M059J (cell line): ENCODE measurements at regions not wholly inside any gene's neighbourhood (a gene's known extent, or its start where the extent isn't known, plus 50 kb on each side); places are given as distances from the start of the nearest gene placed in this dataset.

Source experiments
- DNase-seq: peaks from one replicate; pipeline ENCODE4 v3.0.0-alpha.2; 2012; ENCODE audit warnings: low read depth

DNA sequence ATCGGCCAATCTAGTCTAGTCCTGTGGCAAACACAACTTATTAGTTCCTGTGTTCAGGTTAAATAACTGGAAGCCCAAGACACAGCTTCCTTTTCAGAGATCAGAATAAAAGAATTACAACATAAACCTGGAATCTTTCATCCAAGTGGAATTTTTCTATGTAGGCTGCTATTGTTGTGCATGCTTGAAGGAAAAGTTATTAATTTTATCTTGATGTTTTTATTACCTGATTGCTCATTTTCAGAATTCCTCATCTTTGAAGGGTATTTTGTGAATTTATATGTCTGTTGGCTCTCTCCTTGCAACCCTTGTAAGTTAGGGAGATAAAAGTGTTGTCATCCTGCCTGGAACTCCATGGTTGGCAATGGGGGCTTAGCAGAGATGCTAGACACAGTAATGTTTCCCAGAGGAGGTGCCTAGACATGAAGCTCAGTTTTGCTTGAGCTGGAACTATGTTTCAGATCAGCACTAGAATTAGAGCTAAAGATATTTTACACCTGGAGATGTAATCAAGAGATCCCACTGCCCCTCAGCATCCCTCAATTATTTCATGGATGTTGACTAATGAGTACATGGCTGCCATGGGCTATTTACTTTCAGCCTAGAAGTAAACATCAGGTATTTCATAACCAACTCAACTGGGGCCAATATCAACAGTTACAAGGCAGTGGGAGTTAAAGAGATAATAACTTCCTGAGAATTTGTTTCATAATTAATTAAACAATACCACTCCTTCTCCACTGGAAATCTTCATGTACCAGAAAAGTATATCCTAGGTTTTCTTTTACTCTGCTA is 367.0 kb upstream of the MARCKS start:
- no peak for DNase-seq

DNA sequence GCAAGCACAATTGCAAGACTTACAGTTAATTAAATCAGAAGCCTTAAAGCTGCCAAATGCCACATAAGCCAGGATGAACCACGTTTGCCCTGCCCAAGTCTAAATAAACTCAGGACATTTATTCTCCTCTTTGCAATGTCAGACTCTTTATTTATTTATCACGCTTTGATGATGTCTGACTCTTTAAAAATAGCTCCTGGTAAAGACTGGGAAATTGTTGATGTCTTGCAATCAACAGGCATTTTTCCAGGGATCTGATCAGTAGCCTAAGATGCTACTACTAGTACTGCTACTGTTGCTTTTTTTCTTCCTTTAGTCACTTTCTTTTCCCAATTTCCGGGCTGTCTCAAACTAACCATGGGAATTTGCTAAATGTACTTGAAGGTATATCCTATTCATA is 365.8 kb upstream of the MARCKS start:
- DNase-seq: peak; percentile 35

DNA sequence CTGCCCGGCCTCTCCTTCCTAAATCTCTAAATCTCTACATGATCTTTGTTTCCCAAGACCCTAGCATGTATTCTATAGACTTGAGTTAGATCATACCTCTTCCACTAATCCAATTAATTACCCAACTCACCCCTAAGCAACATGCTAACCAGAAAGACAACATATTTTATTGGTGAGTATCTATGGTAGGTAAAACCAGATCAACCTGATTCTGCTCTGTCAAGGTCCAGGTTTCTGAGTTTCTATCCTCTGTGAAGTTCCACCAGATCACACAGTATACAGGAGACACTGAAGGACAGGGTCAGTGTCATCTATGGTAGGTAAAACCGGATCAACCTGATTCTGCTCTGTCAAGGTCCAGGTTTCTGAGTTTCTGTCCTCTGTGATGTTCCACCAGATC is 363.2 kb upstream of the MARCKS start:
- no peak for DNase-seq

DNA sequence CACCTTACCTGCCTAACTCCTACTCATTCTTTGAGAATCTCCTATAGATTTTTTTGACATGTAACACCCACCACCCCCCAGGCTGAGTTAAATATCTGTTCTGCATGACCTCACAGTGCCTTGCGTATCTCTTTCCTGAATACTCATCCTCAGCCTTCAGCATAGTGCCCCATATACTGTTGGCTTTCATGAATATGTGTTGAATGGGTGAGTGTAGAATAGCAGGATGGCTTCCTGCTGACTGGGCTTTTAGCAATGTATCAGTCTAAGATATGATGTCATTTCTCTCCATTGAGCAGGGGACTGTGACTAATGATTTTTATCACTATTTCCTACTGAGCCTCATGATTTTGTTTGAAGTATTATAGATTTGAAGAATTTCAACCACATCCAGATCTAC is 361.6 kb upstream of the MARCKS start:
- DNase-seq: peak; percentile 77

DNA sequence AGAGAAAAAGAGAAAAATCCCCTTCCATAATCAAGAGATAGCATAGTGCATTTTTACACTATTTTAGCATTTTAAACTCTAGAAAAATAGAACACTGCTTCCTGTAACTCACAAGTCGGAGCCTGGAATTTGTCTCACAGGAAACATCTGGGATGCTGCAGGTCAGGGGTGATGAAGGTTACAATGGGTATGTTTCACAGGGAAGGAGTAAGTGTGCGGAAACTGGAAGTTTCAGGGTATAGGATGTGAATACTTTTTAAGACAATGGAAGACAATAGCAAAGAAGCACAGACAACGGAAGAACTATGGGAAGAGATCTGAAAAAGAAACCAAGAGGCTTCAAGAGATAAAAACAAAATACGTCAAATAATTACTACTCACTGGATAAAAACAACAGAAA is 361.0 kb upstream of the MARCKS start:
- DNase-seq: no peak

DNA sequence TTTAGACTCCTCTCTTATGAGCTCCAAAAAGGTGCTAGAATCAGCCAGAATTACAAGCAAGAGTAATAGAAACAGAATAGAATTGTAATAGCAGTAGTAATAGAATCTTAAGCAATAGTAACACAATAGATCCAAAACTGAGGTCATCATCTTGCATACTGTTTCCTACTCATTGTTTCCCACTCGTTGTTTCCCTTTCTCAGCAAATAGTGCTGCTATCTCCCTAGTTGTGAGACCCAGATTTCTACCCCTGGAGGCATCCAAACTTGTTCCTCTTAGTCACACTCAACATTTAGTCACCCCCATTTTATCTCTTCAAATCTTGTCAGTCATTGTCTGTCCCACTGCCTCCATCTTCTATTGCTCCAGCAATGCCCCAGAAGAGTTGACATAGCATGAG is 356.9 kb upstream of the MARCKS start:
- DNase-seq: peak; percentile 58

DNA sequence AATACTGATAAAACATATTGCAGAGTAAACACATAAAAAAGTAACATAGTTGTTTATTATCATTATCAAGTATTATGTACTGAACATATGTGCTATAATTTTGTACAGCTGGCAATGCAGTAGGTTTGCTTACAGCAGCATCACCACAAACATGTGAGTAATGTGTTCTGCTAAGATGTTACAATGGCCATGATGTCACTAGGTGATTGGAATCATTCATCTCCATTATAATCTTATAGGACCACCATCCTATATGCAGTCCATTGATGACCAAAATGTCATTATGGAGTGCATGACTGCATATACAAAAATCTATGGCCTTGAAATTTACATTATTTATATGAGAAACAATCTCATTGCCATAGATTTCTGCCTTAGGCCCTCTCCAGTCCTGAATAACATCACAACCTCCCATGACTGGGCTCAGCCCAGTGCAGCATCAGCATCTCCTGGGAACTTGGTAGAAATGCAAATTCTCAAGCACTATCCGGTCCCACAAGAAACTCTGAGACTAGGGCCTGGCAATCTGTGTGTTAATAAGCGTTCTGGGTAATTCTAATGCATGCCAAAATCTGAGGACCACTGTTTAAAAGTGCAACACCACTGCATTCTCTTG is 352.0 kb upstream of the MARCKS start:
- no peak for DNase-seq

DNA sequence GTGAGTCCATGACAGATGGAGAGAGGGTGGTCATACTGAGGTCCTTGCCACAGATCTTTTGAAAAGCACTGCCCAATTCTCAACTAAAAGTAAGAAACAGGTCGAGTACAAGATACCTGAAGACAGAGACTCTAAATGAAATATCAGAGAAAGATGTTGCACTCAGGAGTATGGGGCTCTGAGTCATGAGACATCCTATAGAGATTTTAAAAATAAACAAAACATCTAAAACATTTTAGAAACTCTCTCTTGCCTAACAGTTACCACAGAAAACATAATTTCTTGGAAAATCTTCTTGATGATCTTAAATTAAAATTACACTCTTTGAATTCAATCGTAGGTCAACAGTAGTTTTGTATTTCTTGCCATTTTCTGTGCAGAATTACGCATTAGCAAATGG is 348.9 kb upstream of the MARCKS start:
- no peak for DNase-seq

DNA sequence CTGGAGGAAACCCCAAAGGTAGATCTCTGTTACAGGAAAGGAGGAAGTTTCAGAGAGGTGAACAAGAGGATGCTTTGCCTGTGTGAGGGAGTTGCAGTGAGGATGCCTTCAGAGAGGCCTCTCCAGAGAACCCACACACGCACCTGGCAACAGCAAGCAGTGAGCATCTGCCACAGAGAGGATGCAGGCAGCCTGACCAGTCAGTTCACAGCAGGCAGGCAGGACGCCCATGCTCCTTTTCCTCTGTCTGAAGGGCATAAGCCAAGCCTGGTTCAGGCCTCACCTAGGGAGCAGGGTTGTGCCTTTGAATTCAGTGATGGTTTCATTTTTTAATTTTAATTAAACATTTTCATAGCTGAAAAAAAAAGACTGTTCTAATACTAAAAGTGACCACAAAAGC is 346.0 kb upstream of the MARCKS start:
- no peak for DNase-seq

DNA sequence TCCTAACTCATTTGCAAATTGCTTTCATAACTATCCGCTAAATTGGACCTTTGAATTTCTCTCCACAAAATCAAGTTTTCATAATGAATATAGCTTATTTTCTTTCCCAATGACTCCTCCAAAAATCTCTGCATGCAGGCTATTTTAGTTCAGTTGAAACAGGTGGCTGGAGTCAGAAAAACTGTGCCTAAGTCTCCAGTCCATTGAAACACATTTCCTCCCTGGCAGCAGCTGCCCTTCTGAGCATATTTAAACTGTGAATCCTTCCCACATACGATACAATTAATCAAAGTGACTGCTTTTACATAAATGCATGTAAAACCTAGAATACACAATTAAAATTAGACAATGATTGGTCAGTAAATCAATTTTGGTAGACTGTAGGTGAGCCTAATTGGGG is 344.6 kb upstream of the MARCKS start:
- DNase-seq: no peak

DNA sequence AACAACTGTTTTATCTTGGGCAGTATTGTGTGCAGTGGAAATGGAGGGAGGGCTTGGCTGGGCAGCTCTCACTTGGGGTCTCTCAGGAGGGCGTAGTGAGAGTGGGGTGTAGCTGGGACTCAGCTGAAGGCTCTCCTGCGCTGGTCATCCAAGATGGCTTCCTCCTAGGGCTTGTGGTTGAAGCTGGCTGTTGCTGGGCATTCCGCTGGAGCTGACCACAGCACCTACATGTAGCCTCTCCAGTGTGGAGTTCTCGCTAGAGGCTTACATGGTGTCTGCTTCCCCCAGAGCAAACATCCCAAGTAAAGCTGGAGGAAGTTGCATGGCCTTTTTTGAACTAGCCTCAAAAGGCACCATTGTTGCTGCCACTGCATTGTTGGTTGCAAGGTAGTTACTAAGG is 344.1 kb upstream of the MARCKS start:
- no peak for DNase-seq

DNA sequence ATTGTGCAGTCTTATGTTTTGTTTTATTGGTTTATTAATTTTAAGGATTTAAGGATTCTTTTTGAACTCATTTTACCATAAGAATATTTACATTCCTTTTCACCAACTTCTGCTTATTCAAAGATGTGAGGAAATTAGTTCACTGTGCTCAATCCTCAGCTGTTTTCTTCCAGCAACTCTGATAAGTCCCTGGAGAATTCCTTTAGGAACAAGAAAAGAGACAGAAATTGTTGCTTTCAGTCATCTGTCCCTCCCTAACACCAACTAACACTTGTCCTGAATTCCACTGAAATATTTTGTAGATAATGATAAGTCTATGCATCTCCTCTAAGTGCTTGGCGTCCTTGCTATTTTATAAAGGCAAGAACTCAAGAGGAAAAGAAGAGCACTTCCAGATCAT is 334.8 kb upstream of the MARCKS start:
- DNase-seq: no peak

DNA sequence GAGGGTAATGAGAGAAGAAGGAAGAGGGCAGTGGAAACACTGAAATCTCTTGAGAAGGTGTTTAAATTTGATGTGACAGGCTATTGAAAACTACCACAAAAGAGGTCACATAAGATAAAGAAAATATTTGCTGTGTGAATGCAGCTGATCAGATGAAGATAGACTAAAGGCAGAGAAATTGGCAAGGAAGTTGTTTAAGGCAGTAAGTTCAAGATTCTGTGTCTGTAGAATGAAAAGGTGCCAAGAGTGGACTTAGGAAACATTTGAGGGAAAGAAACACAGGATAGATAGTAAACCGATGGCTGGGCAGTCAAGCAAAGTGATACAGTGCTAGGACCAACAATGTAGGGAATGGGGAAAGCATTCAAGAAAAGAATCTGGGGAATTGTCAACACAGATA is 332.3 kb upstream of the MARCKS start:
- no peak for DNase-seq

DNA sequence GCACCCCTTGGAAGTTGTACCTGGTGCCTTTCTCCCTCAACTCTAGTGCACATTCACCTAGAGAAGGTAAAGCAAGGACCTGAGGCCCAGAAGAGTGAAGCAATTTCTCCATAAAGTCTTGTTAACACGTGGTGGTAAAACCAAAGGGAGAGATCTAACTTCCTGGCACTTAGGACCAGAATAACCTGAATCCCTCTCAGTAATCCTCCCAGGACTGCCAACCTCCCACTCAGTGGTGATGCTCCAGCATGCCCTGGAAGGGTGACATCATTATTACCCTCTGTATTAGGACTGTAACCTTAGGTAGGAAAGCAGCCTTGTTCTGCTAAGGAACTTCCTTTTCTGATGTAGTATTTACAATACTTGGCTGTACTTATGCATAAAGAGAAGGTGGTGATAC is 330.6 kb upstream of the MARCKS start:
- DNase-seq: no peak

DNA sequence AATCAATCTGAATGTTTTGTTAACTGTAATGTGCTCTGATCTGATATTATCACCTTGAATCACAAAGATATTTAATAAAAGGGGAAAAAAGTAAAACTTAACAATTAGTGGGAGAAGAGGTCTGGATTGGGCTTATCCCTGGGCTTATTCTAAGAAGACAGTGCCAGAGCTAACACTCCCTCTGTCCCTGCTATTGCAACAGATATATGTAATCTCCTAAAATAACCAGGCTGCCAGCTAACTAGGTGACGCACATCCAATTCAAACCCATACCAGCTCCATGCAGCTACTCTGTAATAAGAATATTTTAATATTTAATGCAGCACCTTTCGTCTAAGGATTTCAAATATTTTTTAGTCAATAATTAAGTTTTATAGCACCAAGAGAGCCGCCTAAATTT is 330.1 kb upstream of the MARCKS start:
- DNase-seq: no peak

DNA sequence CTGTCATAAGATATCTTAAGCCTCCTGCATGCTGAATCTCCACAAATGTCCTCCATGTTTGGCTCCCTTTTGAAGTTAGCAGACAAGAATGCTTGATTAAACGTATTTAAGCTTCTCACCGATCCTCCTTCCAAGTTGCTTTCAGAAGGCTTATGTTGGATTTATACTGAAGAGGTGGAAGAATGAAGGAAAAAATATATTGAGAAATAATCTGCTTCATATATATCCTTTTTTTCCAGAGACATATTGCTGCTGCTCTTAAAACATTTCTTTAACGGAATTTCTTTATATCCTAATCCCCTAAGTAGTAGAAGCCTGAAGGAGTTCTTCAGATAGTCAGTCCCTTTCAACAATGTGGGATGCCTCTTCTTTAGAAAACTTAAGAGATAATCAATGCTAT is 329.0 kb upstream of the MARCKS start:
- no peak for DNase-seq

DNA sequence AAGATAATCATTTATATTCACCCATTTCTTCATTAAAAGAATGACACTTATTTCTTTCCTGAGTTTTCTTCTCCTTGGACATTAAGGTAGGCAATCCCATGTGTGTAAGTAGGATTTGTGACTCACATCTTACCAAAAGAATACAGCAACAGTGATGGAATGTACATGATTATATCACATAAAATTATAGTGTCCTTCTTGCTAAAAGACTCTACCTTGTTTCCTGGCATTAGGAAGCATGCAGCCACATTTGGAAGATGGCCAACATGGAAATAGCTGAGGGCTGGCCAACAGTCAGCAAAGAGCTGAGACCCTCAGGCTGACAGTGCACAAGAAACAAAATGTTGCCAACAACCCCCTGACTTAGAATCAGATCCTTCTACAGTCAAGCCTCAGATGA is 327.9 kb upstream of the MARCKS start:
- DNase-seq: peak; percentile 60

DNA sequence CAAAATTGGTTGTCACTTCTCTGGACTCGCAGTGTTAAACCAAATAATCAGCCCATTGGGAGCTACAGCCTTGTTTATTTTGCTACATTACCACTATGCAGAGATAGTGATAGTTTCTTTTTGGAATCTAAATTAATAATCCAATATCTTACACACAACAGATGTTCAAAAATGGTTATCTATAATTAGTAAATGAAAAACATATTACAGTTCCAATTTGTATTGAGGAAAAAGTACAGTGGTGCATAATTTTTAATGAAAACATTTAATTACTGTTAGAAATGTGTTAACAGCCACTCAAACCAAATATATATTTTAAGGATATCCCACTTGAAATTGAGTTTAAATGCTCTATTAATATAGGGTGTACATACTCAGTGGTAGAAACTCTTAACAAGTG is 327.3 kb upstream of the MARCKS start:
- no peak for DNase-seq

DNA sequence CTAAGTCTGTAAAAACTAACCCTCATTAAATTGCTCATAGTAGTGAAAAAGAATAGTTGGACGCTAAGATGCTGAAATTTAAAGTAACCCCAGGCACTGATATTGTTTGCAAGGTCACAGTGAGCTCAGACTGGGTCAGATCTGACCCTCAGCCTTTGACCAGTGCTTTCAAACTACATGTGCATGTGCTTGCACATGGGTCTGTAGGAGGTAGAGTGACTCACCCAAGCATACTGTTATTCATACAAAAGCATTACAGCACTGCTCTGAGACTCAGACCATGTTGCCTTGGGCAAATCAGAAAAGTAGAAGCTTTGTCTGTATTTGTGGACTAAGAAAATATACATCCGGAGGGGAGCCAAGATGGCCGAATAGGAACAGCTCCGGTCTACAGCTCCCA is 326.4 kb upstream of the MARCKS start:
- peak; percentile 89 for DNase-seq

DNA sequence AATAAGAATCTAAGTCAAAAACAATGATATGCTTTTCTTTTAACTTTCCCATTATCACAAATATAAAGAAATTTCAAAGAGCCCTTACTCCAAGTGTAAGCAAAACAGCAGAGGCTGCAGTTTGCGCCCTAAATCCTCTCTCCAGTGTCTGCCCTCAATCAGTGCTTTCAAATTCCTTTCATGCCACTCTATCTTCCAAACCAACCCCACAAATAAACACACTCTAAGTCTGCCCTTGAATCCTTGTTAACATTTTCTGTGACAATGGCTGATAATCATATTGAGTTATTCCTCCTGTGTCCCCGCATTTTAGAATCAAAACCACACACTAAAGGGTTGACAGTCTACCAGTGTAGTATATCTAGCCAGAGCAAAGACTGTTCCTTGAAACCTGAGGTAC is 317.9 kb upstream of the MARCKS start:
- DNase-seq: peak; percentile 65

DNA sequence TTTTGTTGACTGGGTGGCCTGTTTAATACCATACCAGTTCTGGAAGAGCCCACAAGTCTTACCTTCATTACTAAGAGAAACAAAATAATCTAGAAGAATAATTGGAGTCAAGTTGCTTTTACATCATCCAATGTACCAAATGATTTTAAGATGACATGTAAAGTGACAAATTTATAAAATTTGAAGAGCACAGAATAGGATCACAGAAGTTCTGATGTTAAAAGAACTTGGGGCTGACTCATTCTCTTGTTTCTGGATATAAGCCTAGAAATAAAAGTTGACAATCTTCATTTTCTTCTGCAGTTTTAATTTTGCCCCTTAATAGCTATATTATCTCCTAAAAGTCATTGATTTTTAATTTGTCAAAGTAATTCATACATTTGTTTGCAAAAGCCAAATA is 317.5 kb upstream of the MARCKS start:
- DNase-seq: peak; percentile 21

DNA sequence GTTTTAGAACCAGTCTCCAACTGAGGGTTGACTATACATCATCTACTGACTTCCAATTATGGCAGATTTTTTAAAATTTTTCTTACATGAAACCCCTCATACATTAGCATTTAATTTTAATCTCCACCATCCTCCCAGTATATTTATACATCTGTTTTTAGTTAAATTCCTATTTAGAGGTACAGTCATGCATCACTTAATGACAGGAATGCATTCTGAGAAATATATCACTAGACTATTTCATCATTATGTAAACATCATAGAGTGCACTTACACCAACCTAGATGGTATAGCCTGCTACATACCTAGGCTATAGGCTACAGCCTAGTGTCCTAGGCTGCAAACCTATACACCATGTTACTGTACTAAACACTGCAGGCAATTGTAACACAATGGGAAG is 316.7 kb upstream of the MARCKS start:
- peak; percentile 24 for DNase-seq

DNA sequence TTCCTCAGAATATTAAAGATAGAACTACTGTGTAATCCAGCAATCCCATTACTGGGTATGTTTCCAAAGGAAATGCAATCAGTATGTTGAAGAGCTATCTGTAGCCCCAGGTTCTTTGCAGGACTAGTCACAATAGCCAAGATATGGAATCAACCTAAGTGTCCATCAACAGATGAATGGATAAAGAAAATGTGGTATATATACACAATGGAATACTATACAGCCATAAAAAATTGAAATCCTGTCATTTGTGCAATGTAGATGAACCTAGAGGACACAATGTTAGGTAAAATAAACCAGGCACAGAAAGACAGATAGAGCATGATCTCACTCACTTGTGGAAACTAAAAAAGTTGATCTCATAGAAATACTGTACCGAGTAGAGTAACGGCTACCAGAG is 306.0 kb upstream of the MARCKS start:
- no peak for DNase-seq

DNA sequence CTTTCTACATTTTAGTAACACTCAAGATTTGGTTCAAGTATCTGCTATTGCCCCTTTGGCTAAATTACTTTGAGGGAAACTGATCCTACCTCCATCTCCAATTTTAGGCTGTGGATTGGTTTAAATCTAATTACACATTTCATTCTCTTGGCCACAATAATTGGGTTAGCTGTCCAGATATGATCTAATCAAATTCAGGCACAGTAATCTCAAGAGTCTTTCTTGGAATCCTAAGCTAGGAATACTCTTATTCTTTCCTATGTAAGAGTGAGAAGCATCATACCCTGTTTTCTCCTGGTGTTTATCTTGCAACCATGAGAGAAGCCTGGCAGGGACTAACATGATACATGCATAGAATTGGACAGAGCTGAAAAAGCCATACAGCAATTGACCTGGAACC is 300.4 kb upstream of the MARCKS start:
- DNase-seq: no peak
